ENCODE measurements at regions not wholly inside any gene's neighbourhood (a gene's known extent, or its start where the extent isn't known, plus 50 kb on each side); places are given as distances from the start of the nearest gene placed in this dataset.

DNA sequence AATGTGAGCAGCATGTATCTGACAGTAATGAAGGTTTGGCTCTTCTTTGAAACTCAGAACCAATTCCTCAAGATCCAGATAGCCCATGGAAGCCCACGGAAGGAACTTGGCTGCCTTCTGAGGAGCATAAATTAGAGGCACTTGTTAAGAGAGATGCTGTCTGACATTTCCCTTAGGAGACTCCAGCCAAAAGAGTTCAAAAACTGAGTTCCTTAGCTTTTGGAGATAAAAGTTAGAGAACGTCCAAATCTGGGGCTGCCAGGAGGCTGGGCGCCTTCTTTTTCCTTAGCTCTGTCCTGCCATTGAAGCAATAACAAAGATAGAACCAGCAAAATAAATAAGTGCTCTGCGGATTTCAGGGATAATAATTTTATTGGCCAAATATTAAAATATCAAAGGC lies 439.6 kb upstream of the USP24 start:
- no peaks in the 10 kb centered on the region for H3K9me3 Mint-ChIP-seq

DNA sequence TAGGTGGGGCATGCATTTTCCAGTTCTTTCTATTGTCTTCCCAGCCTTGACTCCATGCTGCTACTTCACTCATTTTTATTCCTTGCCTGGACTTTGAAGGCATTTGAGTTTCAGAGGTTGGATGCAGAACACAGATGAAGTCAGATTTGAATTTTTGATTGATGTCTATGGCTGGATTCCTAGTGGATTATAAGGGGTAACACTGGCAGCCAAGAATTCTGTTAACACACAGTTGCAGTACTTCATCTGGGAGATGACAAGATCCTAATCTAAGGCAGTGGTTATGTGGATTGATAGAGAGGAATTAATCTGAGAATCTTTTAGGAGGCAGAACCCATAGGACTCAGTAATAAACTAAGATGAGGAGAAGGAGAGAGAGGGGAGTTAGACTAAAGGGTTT lies 439.0 kb upstream of the USP24 start:
- no peak for DNase-seq
- Mint-ChIP-seq H3K4me1 (peaks cover 19% of the 10 kb centered on the region), H3K4me3 (no peak overlapping the region), H3K27ac (no peak overlapping the region), H3K27me3 (ENCODE audit: low read depth, poor library complexity) (peaks cover 8% of the 10 kb centered on the region), H3K9me3 (no peaks in the 10 kb centered on the region), H3K36me3 (ENCODE audit: low read depth) (no peaks in the 10 kb centered on the region)
- TF ChIP-seq, protein P1, sequence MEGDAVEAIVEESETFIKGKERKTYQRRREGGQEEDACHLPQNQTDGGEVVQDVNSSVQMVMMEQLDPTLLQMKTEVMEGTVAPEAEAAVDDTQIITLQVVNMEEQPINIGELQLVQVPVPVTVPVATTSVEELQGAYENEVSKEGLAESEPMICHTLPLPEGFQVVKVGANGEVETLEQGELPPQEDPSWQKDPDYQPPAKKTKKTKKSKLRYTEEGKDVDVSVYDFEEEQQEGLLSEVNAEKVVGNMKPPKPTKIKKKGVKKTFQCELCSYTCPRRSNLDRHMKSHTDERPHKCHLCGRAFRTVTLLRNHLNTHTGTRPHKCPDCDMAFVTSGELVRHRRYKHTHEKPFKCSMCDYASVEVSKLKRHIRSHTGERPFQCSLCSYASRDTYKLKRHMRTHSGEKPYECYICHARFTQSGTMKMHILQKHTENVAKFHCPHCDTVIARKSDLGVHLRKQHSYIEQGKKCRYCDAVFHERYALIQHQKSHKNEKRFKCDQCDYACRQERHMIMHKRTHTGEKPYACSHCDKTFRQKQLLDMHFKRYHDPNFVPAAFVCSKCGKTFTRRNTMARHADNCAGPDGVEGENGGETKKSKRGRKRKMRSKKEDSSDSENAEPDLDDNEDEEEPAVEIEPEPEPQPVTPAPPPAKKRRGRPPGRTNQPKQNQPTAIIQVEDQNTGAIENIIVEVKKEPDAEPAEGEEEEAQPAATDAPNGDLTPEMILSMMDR (IDR thresholded peaks at IDR 0.05), result no peak

More for the DNA sequence above, 439.6 kb upstream of the USP24 start:
- Mint-ChIP-seq H3K4me3 (no peak overlapping the region), H3K4me1 (peaks cover 19% of the 10 kb centered on the region), H3K27me3 (ENCODE audit: low read depth, poor library complexity) (peaks cover 9% of the 10 kb centered on the region), H3K36me3 (ENCODE audit: low read depth) (no peaks in the 10 kb centered on the region), H3K27ac (no peak overlapping the region)
- DNase-seq, result no peak
- TF ChIP-seq, protein P1 (IDR thresholded peaks at IDR 0.05), result no peak

DNA sequence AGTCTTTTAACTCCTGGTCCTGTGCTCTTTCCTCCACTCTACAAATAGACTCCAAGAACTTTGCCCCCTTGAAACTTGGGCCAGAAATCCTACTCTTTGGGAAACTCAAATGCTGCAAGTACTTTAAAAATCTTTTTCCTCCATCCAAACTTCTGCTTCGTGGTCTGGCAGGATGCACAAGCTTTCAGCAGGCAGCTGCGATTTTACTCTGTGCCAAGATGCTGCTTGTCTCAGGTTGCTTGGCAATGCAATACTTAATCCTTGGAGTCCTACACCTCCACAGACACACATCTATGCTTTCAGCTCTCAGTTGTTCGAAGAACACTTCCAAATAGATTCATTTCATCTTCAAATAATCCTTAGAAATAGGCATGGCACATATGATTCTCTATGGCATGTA lies 435.3 kb upstream of the USP24 start:
- H3K4me1 Mint-ChIP-seq, result peaks cover 26% of the 10 kb centered on the region
- no peaks in the 10 kb centered on the region for H3K9me3 Mint-ChIP-seq
- DNase-seq, result no peak
- H3K27me3 Mint-ChIP-seq (ENCODE audit: low read depth, poor library complexity), result peaks cover 6% of the 10 kb centered on the region
- no peaks in the 10 kb centered on the region for H3K36me3 Mint-ChIP-seq (ENCODE audit: low read depth)
- H3K4me3 Mint-ChIP-seq, result no peak overlapping the region
- no peak overlapping the region for H3K27ac Mint-ChIP-seq
- TF ChIP-seq, protein P1 (IDR thresholded peaks at IDR 0.05), result no peak

DNA sequence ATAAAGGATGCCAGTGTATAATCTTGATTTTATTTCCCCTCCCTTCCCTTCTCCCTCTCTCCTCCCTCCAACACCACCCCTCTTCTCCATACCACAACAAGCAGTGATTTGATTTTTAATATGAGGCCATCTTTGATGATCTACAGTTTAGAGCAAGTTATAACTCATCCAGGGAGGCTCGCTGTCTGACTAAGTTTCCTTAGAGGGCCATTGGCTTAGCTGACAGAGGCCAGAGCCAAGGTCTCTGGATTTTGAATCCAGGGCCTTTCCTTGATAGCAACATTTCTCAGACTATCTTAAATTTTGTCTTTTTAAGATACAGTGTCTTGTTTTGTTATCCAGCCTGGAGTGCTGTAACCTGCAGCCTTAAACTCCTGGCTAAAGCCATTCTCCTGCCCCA lies 431.0 kb upstream of the USP24 start:
- H3K36me3 Mint-ChIP-seq (ENCODE audit: low read depth), result no peaks in the 10 kb centered on the region
- no peaks in the 10 kb centered on the region for H3K9me3 Mint-ChIP-seq
- peaks cover 25% of the 10 kb centered on the region for H3K4me1 Mint-ChIP-seq
- H3K4me3 Mint-ChIP-seq, result no peak overlapping the region
- H3K27ac Mint-ChIP-seq, result no peak overlapping the region
- H3K27me3 Mint-ChIP-seq (ENCODE audit: low read depth, poor library complexity), result no peaks in the 10 kb centered on the region
- DNase-seq, result no peak
- TF ChIP-seq, protein P1 (IDR thresholded peaks at IDR 0.05), result no peak

DNA sequence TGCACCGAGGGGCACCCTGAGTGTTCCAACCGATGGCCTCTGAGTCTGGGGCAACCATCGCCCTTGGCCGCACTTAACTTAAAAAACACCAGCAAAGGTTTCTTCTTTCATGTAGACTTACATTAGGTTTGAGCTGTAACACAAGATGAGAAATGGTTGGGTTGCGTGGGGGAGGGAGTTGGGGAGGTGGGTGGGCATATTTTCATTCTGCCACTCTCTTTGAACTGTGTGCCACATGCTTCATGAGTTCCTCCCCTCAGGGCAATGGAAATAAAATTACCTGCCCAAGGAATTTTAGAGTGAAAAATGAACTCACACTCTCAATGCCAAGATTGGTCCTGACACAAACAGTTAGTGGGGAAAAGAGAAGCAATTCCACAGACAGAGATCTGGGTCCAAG lies 430.1 kb upstream of the USP24 start:
- no peaks in the 10 kb centered on the region for H3K27me3 Mint-ChIP-seq (ENCODE audit: low read depth, poor library complexity)
- H3K9me3 Mint-ChIP-seq, result no peaks in the 10 kb centered on the region
- H3K4me1 Mint-ChIP-seq, result peaks cover 35% of the 10 kb centered on the region
- H3K4me3 Mint-ChIP-seq, result no peak overlapping the region
- TF ChIP-seq, protein P1 (IDR thresholded peaks at IDR 0.05), result no peak
- H3K27ac Mint-ChIP-seq, result no peak overlapping the region
- H3K36me3 Mint-ChIP-seq (ENCODE audit: low read depth), result no peaks in the 10 kb centered on the region
- no peak for DNase-seq

DNA sequence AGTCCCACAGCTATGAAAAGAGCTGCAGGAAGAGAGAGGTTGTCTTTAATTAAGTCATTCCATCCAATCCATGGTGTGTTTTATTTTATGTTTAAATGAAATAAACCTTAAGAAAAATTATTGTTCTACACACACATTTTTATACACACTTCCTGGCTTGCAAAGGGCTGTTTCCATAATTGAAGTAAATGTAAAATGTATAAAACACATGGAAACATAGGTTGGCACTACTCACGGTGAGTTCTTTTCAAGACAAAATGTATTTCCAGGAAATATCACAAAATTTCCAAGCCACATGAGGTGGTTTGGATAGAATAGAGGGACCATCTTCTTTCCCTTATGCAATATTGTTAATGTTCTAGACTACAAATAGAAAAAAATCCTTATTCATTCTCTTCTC lies 426.8 kb upstream of the USP24 start:
- no peak overlapping the region for H3K4me3 Mint-ChIP-seq
- H3K9me3 Mint-ChIP-seq, result peaks cover 6% of the 10 kb centered on the region
- H3K4me1 Mint-ChIP-seq, result peaks cover 48% of the 10 kb centered on the region
- H3K27me3 Mint-ChIP-seq (ENCODE audit: low read depth, poor library complexity), result peaks cover 6% of the 10 kb centered on the region
- TF ChIP-seq, protein P1 (IDR thresholded peaks at IDR 0.05), result no peak
- H3K27ac Mint-ChIP-seq, result no peak overlapping the region
- no peak for DNase-seq
- H3K36me3 Mint-ChIP-seq (ENCODE audit: low read depth), result no peaks in the 10 kb centered on the region

All from nephron progenitor cell (in vitro differentiated cells).